PC-9 (cell line): ENCODE measurements at regions not wholly inside any gene's neighbourhood (a gene's known extent, or its start where the extent isn't known, plus 50 kb on each side); places are given as distances from the start of the nearest gene placed in this dataset.

Experiments
- BruUV-seq: library from RNA; stranded (reverse); fragments of 400-500 nt; replicated peaks from 2 replicates; lab custom pipeline; 2021; lab: Mats Ljungman, UMichigan
- CTCF ChIA-PET: fragments of 300-600 bp; sonication (Branson Sonifier 250); formaldehyde crosslinking; loops from one replicate; lab custom pipeline; 2022; ENCODE audit warnings: antibody characterized with exemption; lab: Charles Lee
- POLR2A ChIA-PET: fragments of 300-600 bp; sonication (Branson Sonifier 250); formaldehyde crosslinking; loops from one replicate; lab custom pipeline; 2022; ENCODE audit warnings: antibody characterized with exemption; ENCODE audit not compliant: unreplicated experiment; lab: Charles Lee
- DNase-seq, 2 experiments: peaks; one replicate each; pipeline versions ENCODE4 v3.0.0 to v3.0.0-alpha.2; 2015 to 2022; ENCODE audit warnings: mixed read lengths in 1 of 2
- H2AFZ ChIP-seq: fragments of 200-600 bp; sonication (generic); 2 replicates; pipeline ENCODE4 v1.8.1; 2017; ENCODE audit warnings: antibody characterized with exemption
- H3F3A ChIP-seq: fragments of 200-600 bp; sonication (generic); 2 replicates; pipeline ENCODE4 v1.8.1; 2017; ENCODE audit warnings: antibody characterized with exemption, mild to moderate bottlenecking, low read depth; ENCODE audit not compliant: insufficient read depth
- H3K27ac ChIP-seq: fragments of 200-600 bp; sonication (generic); 2 replicates; pipeline ENCODE4 v1.6.1; 2016; ENCODE audit warnings: mixed run types
- H3K27me3 ChIP-seq: fragments of 200-600 bp; sonication (generic); 2 replicates; pipeline ENCODE4 v1.6.1; 2016; ENCODE audit warnings: low read depth, mixed run types; ENCODE audit not compliant: insufficient read depth
- H3K36me3 ChIP-seq: fragments of 200-600 bp; sonication (generic); 2 replicates; pipeline ENCODE4 v1.6.1; 2016; ENCODE audit warnings: low read depth, mixed run types
- H3K4me1 ChIP-seq: fragments of 200-600 bp; sonication (generic); replicated peaks from 2 replicates; pipeline ENCODE4 v1.6.1; 2016; ENCODE audit warnings: mixed run types; ENCODE audit not compliant: insufficient read depth
- H3K4me2 ChIP-seq: fragments of 200-600 bp; sonication (generic); 2 replicates; pipeline ENCODE4 v1.6.1; 2017; ENCODE audit warnings: mixed run types
- H3K4me3 ChIP-seq: fragments of 200-600 bp; sonication (generic); 2 replicates; pipeline ENCODE4 v1.6.1; 2016; ENCODE audit warnings: mixed run types
- H3K79me2 ChIP-seq: fragments of 200-600 bp; sonication (generic); 2 replicates; pipeline ENCODE4 v1.6.1; 2017; ENCODE audit warnings: low read depth, mixed run types
- H3K9me2 ChIP-seq: fragments of 200-600 bp; sonication (generic); 2 replicates; pipeline ENCODE4 v1.8.1; 2017; ENCODE audit warnings: mild to moderate bottlenecking; ENCODE audit not compliant: insufficient read depth
- H3K9me3 ChIP-seq: fragments of 200-600 bp; sonication (generic); 2 replicates; pipeline ENCODE4 v1.8.1; 2016; ENCODE audit warnings: low read depth; ENCODE audit not compliant: insufficient read depth
- H4K20me1 ChIP-seq: fragments of 200-600 bp; sonication (generic); 2 replicates; pipeline ENCODE4 v1.8.1; 2017; ENCODE audit not compliant: insufficient read depth
- CTCF ChIP-seq: fragments of 200-600 bp; sonication (generic); conservative IDR thresholded peaks from 2 replicates; pipeline ENCODE4 v1.6.1; 2017; ENCODE audit warnings: mixed run types, antibody characterized with exemption, mild to moderate bottlenecking, moderate library complexity
- EZH2 ChIP-seq: fragments of 200-600 bp; sonication (generic); IDR thresholded peaks from 2 replicates; pipeline ENCODE4 v1.8.0; 2017; ENCODE audit warnings: antibody characterized with exemption, low read depth
- intact Hi-C: fragments of 100-400 bp; cut with micrococcal nuclease; formaldehyde crosslinking; loops from one replicate; pipeline ENCODE4 v1.10.0; 2022; ENCODE audit not compliant: unreplicated experiment

GRCh38 chr5:101728933-101729332, 567.2 kb downstream of the SLCO4C1 start:
- Histone ChIP-seq H3K4me3 (no peak overlapping the region), H3K9me3 (no peaks in the 10 kb centered on the region), H3F3A (no peaks in the 10 kb centered on the region), H3K9me2 (no peaks in the 10 kb centered on the region), H3K4me2 (no peak overlapping the region), H3K36me3 (no peaks in the 10 kb centered on the region), H3K4me1 (no peaks in the 10 kb centered on the region), H4K20me1 (0 out of 2 replicates have a peak, but pooled peaks cover 2% of the 10 kb centered on the region), H3K79me2 (no peaks in the 10 kb centered on the region), H2AFZ (no peak overlapping the region), H3K27ac (no peak overlapping the region), H3K27me3 (no peaks in the 10 kb centered on the region)
- intact Hi-C loops = no loop called here
- ChIA-PET CTCF (no interaction called here), POLR2A (no interaction called here)
- no TSS peak for BruUV-seq
- DNase-seq = no peak
- TF ChIP-seq CTCF = no peak; the same call in 1 of the 2 replicates
- TF ChIP-seq EZH2 = no peak

- H3K4me1 ChIP-seq = no peaks in the 10 kb centered on the region
- BruUV-seq = no TSS peak
- no peak overlapping the region for H2AFZ ChIP-seq
- intact Hi-C loops = no loop called here
- TF ChIP-seq EZH2 = no peak
- TF ChIP-seq CTCF = no peak
- no peaks in the 10 kb centered on the region for H3F3A ChIP-seq
- ChIA-PET CTCF (interaction anchor here (0.6 kb wide), 1 partner anchor 76 kb away, joined by 12 read pairs; no protein-coding TSS in a partner anchor), POLR2A (no interaction called here)
- H3K9me3 ChIP-seq = no peaks in the 10 kb centered on the region
- no peaks in the 10 kb centered on the region for H3K79me2 ChIP-seq
- H3K9me2 ChIP-seq = 0 out of 2 replicates have a peak, but pooled peaks cover 4% of the 10 kb centered on the region
- H3K36me3 ChIP-seq = no peaks in the 10 kb centered on the region
- no peak overlapping the region for H3K4me3 ChIP-seq
- no peak overlapping the region for H3K27ac ChIP-seq
- no peaks in the 10 kb centered on the region for H3K27me3 ChIP-seq
- DNase-seq = no peak
- no peak overlapping the region for H3K4me2 ChIP-seq
- no peaks in the 10 kb centered on the region for H4K20me1 ChIP-seq
Observed at GRCh38 chr5:101721543-101721942, 574.5 kb downstream of the SLCO4C1 start.

GRCh38 chr5:101720033-101720432, 576.1 kb downstream of the SLCO4C1 start:
- Histone ChIP-seq H3K36me3 (no peaks in the 10 kb centered on the region), H3K4me3 (no peak overlapping the region), H3K9me3 (no peaks in the 10 kb centered on the region), H3K9me2 (0 out of 2 replicates have a peak, but pooled peaks cover 4% of the 10 kb centered on the region), H4K20me1 (no peaks in the 10 kb centered on the region), H3F3A (no peaks in the 10 kb centered on the region), H3K27me3 (no peaks in the 10 kb centered on the region), H3K4me1 (no peaks in the 10 kb centered on the region), H3K27ac (no peak overlapping the region), H3K79me2 (no peaks in the 10 kb centered on the region), H3K4me2 (no peak overlapping the region), H2AFZ (no peak overlapping the region)
- TF ChIP-seq EZH2 (no peak), CTCF (no peak)
- ChIA-PET CTCF (no interaction called here), POLR2A (no interaction called here)
- intact Hi-C loops = no loop called here
- DNase-seq = no peak
- no TSS peak for BruUV-seq
